ENCODE measurements at regions not wholly inside any gene's neighbourhood (a gene's known extent, or its start where the extent isn't known, plus 50 kb on each side); places are given as distances from the start of the nearest gene placed in this dataset.

- TF ChIP-seq JUN (CRISPR knock-in tag; IDR thresholded peaks at IDR 0.05): no peak
- TF ChIP-seq FOXK1 (CRISPR knock-in tag; IDR thresholded peaks at IDR 0.05): no peak
- no peak for TF ChIP-seq SP1 (CRISPR knock-in tag; conservative IDR thresholded peaks at IDR 0.05)
- TF ChIP-seq CTCF (IDR thresholded peaks at IDR 0.05): no peak
- TF ChIP-seq PREB (CRISPR knock-in tag; IDR thresholded peaks at IDR 0.05; ENCODE audit: borderline replicate concordance): no peak
- TF ChIP-seq NR2C2 (CRISPR knock-in tag; IDR thresholded peaks at IDR 0.05): no peak
Observed at GRCh38 chr11:25863986-25864385, 467.9 kb upstream of the ANO3 start.
